ENCODE measurements at regions not wholly inside any gene's neighbourhood (a gene's known extent, or its start where the extent isn't known, plus 50 kb on each side); places are given as distances from the start of the nearest gene placed in this dataset.
A peak's percentile ranks its signal among the peaks of the same experiment; 100 is the strongest.

DNA sequence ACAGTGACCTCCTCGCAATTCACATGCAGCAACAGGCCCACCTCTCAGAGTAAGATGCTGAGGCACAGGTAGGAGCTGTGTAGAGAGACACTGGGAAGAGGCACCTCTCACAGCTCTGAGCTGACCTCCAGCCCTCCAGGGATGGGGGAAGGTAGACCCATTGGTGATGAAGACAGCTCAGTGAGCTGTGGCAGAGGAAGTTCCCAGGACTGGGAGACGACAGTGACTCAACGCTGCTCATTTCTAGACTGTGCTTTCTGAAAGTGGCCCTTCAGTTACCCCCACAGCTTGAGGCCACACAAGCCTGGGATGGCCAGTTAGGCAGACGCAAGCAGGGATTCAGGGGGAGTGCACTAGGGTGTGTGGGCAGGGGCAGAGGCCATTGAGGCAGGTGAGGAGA lies 2073.2 kb downstream of the TP53TG3F start:
- TF ChIP-seq, protein P1, sequence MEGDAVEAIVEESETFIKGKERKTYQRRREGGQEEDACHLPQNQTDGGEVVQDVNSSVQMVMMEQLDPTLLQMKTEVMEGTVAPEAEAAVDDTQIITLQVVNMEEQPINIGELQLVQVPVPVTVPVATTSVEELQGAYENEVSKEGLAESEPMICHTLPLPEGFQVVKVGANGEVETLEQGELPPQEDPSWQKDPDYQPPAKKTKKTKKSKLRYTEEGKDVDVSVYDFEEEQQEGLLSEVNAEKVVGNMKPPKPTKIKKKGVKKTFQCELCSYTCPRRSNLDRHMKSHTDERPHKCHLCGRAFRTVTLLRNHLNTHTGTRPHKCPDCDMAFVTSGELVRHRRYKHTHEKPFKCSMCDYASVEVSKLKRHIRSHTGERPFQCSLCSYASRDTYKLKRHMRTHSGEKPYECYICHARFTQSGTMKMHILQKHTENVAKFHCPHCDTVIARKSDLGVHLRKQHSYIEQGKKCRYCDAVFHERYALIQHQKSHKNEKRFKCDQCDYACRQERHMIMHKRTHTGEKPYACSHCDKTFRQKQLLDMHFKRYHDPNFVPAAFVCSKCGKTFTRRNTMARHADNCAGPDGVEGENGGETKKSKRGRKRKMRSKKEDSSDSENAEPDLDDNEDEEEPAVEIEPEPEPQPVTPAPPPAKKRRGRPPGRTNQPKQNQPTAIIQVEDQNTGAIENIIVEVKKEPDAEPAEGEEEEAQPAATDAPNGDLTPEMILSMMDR (IDR thresholded peaks at IDR 0.05): no peak
- TF ChIP-seq ZFX (IDR thresholded peaks at IDR 0.05; ENCODE audit: borderline replicate concordance): no peak
- no peak overlapping the region for H3K27ac ChIP-seq

DNA sequence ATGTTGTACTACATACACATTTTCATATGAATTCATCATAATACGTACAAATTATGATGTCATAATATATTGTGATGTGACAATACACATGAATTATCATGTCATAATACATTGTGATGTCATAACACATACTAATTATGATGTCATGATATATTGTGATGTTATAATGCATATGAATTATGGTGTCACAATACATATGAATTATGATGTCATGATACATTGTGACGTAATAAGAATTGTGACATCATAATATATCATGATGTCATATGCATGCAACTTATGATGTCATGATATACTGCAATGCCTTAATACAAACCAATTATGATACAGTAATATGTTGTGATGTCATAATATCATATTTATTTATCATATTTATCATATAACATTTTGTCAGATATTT lies 2074.3 kb downstream of the TP53TG3F start:
- no peak overlapping the region for H3K27ac ChIP-seq

DNA sequence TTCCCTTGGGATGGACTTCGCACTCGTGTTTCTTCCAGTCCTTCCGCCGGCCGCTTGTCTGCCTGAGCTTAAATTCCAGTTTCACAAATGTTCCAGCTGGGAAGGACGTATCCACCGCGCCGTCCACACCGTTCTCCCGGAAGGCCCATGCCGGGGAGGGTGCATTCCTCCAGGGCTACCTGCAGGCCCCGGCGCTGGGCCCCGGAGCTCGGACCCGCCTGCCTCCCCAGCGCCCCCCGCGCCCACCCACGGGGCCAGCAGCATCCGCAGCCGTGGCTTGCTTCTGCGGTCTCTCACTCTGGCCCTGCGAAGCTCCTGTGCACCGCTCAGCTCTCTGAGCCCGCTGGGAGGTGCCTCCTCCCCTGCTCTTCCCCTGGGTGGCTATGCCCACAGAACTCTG lies 2084.1 kb downstream of the TP53TG3F start:
- no peak overlapping the region for H3K27ac ChIP-seq
- TF ChIP-seq, protein P1 (IDR thresholded peaks at IDR 0.05): no peak
- TF ChIP-seq ZFX (IDR thresholded peaks at IDR 0.05; ENCODE audit: borderline replicate concordance): no peak

More for the DNA sequence above, 2074.3 kb downstream of the TP53TG3F start:
- TF ChIP-seq, protein P1 (IDR thresholded peaks at IDR 0.05): no peak
- no peak for TF ChIP-seq ZFX (IDR thresholded peaks at IDR 0.05; ENCODE audit: borderline replicate concordance)

DNA sequence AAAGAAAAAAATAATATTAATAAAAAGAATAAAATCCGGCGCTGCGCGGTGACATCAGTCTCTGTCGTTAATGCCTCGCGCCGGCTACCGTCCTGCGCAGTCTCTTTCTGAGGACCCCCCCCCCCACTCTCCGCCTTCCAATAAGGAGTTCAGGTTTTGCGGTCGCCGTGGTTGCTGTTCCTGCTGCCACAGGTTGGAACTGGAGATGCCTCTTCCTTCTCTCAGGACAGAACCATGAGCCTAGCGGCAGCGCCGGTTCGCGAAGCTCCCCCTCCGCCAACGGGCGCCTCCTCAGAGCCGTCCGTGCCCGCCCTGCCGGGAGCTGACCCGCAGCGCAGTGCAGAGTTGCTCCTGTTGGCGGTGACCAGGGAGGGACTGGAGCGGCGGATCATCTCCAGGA lies 2093.4 kb downstream of the TP53TG3F start:
- no peak for TF ChIP-seq ZFX (IDR thresholded peaks at IDR 0.05; ENCODE audit: borderline replicate concordance)
- TF ChIP-seq, protein P1 (IDR thresholded peaks at IDR 0.05): no peak
- H3K27ac ChIP-seq: no peak overlapping the region

DNA sequence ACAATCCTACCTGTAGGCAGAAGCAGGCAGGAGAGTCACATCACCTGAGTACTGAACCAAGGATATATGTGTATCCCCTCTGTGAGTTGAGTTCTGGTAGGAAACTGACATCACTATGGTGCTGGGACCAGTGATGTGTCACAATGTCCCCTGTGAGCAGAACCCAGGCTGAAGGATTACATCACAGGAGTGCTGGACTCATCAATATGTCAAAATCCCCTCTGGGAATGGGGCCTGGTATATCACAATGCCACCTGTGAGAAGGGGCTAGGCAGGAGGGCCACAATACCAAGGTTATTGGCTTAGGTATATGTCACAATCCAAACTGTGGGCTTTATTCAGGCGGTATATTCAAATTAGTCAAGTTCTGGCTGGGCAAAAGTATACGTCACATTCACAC lies 2098.3 kb downstream of the TP53TG3F start:
- H3K27ac ChIP-seq: no peak overlapping the region
- no peak for TF ChIP-seq ZFX (IDR thresholded peaks at IDR 0.05; ENCODE audit: borderline replicate concordance)
- TF ChIP-seq, protein P1 (IDR thresholded peaks at IDR 0.05): no peak

DNA sequence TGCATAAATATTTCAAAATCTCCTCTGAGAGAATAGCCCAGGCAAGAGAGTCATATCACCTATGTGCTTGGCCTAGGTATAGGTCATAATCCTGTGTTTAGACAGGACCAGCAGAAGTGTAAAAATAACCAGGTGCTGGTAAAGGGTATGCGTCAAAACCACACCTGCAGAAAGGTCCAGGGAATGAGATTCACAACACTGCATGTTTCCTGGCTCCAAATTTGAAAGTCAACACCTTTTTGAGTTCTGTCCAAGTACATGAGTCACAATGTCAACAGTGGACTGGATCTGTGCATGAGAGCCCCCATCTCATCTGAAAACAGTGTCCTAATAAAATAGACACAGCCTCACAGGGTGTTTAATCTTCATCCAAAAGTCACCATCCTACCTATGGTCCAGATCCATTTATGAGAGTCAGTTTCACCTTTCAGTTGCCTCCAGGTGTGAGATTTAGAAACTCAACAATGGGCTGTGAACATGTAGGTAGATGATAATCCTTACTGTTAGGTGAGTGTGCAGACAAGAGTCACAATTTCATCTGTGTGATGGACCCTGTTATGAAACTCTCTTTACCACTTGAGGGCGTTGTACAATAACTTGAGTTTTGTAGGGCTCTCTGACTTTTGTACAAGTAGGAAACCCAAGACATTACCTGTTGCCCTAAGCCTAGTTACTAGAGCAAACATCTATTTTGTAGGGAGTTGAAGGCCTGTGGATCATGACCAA lies 2100.7 kb downstream of the TP53TG3F start:
- H3K27ac ChIP-seq: peak overlapping the region; percentile 54
- TF ChIP-seq, protein P1 (IDR thresholded peaks at IDR 0.05): peak; percentile 42
- TF ChIP-seq ZFX (IDR thresholded peaks at IDR 0.05; ENCODE audit: borderline replicate concordance): no peak

DNA sequence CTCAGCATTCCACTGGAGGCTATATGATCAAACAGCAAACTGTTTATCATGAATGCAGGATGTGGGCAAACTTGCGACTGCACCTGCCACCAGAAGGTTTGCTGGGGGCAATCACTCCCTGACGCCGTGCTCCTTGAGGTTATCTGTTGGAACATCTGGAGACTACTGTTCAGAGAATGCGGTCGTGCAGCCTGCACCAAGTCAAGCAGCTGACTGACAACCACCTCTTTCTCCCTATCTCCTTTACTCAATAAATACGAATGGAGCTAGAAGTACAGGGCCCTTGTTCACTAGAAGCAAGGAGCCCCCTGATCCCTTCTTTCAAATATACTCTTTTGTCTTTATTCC lies 2101.2 kb downstream of the TP53TG3F start:
- TF ChIP-seq ZFX (IDR thresholded peaks at IDR 0.05; ENCODE audit: borderline replicate concordance): no peak
- TF ChIP-seq, protein P1 (IDR thresholded peaks at IDR 0.05): 0 out of 2 replicates have a peak, but pooled peaks have one; percentile 18
- H3K27ac ChIP-seq: peak overlapping the region; percentile 54
